Occipital lobe (tissue), 1 donor: ENCODE measurements at regions not wholly inside any gene's neighbourhood (a gene's known extent, or its start where the extent isn't known, plus 50 kb on each side); places are given as distances from the start of the nearest gene placed in this dataset.

Experiments
- DNase-seq: peaks from one replicate; lab custom pipeline; 2025; lab: John Stamatoyannopoulos, UW

- DNase-seq, result no peak
Measured at GRCh38 chr5:143730112-143730801, 81.7 kb upstream of the HMHB1 start.

GRCh38 chr5:143729334-143729946, 82.5 kb upstream of the HMHB1 start:
- DNase-seq, result no peak

DNA sequence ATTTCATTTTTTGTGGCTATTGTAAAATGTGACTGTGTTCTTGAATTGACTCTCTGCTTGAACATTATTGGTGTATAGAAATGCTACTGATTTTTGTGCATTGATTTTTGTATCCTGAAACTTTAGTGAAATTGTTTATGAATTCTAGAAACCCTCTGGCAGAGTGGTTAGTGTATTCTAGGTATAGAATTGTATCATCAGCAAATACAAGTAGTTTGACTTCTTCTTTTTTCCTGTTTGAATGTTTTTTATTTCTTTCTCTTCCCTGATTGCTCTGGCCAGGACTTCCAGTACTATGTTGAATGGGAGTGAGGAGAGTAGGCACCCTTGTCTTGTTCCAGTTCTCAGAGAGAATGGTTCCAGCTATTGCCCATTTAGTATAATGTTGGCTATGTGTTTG, 88.8 kb upstream of the HMHB1 start:
- no peak for DNase-seq

GRCh38 chr5:143721925-143722324, 90.0 kb upstream of the HMHB1 start:
- DNase-seq, result no peak

DNA sequence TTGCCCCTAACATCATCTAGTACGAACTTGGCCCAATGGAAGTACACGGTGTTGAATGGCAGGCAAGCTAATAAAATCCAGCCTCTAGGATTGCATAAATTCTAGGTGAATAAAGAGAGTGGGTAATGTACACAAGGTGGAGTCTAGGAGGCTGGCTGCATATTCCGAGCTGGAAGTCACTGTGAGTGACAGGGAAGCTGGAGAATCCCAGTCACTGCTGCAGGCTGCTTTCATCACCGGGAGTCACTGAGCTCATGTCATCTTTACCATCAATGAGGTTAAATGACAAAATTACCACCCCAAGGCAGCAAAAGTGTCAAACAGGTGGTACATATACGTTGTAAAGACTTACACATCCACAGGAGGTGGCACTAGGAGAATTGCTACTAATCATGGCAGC, 91.3 kb upstream of the HMHB1 start:
- DNase-seq, result no peak

DNA sequence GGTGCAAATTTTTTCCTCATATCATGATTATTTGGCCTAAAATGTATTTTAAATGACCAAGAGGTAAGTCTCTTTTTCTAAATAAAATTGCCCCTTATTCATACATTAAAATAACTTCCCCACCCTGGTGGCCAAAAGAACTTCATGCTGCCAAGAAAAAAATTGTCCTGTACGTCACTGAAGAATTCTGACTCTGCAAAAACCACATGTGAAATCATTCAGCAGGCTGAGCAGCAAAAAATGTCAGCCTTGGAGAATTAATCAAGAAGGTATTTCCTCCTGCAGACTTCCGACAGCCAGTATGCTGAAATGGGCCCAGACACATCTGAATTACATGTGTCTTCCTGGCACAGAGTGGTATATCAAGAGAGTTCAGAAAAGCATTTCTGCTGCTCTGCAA, 94.6 kb upstream of the HMHB1 start:
- no peak for DNase-seq

- no peak for DNase-seq
Measured at GRCh38 chr5:143716881-143717280, 95.1 kb upstream of the HMHB1 start.

- DNase-seq, result no peak
Measured at GRCh38 chr5:143715616-143716015, 96.3 kb upstream of the HMHB1 start.

DNA sequence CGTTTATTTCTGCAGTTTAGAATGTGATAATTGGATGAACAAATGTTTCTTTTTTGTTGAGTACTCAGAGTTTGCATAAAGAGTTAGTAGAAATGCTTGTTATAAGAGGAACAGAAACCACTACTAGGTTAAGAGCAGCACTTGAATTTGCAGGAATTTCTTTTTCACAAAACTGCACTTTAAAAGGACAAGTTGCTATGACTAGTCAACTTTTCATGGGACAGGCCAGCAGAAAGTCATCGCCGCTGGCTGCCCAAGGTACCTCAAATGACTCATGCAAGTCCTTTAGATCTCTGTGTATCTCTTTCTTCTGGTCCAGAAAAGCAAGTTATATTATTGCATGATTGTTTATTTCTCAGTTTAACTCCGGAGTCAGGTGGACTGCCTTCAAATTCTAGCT, 97.3 kb upstream of the HMHB1 start:
- no peak for DNase-seq

- no peak for DNase-seq
Measured at GRCh38 chr5:143713047-143714003, 98.6 kb upstream of the HMHB1 start.

GRCh38 chr5:143708672-143709071, 103.3 kb upstream of the HMHB1 start:
- no peak for DNase-seq

GRCh38 chr5:143707806-143708205, 104.2 kb upstream of the HMHB1 start:
- no peak for DNase-seq

- no peak for DNase-seq
Measured at GRCh38 chr5:143705381-143705780, 106.6 kb upstream of the HMHB1 start.

DNA sequence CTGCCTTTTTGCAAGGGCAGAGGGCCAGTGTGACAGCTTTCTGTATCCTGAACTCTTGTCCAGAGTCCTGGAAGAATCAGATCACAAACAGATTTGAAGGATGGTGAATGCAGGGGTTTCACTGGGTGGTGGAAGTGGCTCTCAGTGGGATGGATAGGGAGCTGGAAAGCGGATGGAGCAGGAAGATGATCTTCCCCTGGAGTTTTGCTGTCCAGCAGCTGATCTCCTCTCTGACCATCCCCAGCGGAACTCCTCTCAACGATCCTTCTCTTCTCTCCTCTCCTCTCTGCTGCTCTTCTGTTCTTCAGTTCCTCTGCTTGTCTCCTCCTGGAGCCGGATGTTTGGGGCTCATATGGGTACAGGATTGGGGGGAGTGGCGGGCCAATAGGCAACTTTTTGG, 108.3 kb upstream of the HMHB1 start:
- no peak for DNase-seq

- no peak for DNase-seq
Measured at GRCh38 chr5:143701493-143701892, 110.5 kb upstream of the HMHB1 start.

DNA sequence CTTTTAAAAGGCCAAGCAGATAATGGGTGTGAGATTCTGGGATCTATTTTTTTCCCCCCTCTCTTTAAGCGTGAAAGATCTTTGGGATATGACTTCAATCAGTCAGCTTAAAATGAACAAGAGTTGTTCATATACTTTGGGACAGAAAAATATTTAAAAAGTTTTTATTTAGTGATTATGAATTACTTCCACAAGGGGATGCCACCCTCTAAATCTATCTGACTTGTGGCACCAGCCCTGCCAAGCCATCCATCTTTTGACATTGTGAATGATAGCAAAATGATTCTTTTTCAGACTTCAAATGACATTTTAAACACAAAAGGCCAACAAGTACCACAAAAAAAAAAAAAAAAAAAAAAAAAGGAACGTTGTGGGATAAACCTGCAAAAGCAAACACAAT, 111.0 kb upstream of the HMHB1 start:
- DNase-seq, result no peak

GRCh38 chr5:143699121-143699520, 112.8 kb upstream of the HMHB1 start:
- no peak for DNase-seq

- no peak for DNase-seq
Measured at GRCh38 chr5:143698574-143698973, 113.4 kb upstream of the HMHB1 start.

- DNase-seq, result no peak
Measured at GRCh38 chr5:143696921-143697320, 115.0 kb upstream of the HMHB1 start.

DNA sequence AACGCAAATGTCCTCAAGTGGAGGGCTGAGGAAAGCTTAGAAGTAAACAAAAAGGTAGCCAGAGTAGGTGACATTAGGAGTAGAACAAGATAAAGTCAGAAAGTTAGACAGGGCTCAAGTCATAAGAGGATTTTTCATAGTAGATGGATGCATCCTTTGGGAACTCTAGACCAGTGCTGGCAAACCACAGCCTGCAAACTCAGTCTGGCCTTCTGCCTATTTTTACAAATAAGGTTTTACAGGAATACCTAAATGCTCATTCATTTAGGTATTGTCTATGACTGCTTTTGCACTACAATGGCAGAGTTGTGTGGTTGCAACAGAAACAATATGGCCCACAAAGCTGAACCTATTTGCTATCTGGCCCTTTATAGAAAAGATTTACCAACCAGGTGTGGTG, 116.0 kb upstream of the HMHB1 start:
- DNase-seq, result no peak

DNA sequence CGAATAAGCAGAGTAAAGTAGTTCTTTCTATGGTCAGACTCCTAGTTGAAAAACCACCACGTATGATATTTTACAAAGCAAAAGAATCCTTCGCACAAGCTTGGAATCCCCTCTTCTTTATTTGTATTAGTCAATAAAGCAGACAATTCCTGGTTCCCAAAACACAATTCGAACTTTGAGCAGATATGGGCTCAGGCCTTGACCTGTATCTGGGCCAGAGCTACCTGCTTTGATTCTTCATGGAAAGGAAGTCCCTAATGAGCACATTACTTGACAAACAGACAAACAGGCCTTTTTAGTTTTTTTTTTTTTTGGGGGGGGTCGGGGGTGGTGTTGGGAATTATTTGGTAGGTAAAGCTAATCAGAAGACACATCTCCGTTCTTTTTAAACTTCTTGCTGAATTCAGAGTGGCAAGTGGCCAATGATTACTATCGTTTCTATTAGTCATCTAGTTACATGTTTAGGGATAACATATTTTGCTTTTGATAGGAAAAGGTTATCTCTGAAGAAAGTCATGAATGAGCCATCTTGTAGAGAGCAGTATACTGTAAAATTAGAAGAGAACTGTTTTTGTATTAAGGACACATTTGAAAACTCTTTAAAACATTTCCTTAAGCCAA, 116.6 kb upstream of the HMHB1 start:
- no peak for DNase-seq

- no peak for DNase-seq
Measured at GRCh38 chr5:143694357-143694756, 117.6 kb upstream of the HMHB1 start.
